SK-N-SH (cell line): ENCODE measurements at regions not wholly inside any gene's neighbourhood (a gene's known extent, or its start where the extent isn't known, plus 50 kb on each side); places are given as distances from the start of the nearest gene placed in this dataset.

Experiments
- CTCF ChIA-PET: fragments of 300-600, 350-600 bp; formaldehyde crosslinking; extraction: SDS; loops from one replicate; lab custom pipeline; 2021; lab: Yijun Ruan, JAX
- POLR2A ChIA-PET: fragments of 350-600 bp; sonication (Branson Sonifier 250); formaldehyde crosslinking; extraction: SDS; loops from one replicate; lab custom pipeline; 2020; ENCODE audit warnings: antibody characterized with exemption, inconsistent platforms; lab: Yijun Ruan, JAX
- DNase-seq: peaks from one replicate; pipeline ENCODE4 v3.0.0; 2012
- H2AFZ ChIP-seq: fragments of 200-600 bp; sonication (generic); 2 replicates; pipeline ENCODE4 v1.8.1; 2016; ENCODE audit warnings: antibody characterized with exemption, mild to moderate bottlenecking, low read depth
- H3F3A ChIP-seq: fragments of 200-600 bp; sonication (generic); replicated peaks from 2 replicates; pipeline ENCODE3; 2016; ENCODE audit warnings: antibody characterized with exemption, mild to moderate bottlenecking; ENCODE audit not compliant: insufficient read depth
- H3K27ac ChIP-seq, 2 experiments: fragments of 200-500 bp in 1 of 2; fragments of 200-600 bp in 1 of 2; sonication (Bioruptor generic) in 1 of 2; sonication (generic), shearing (Covaris generic) in 1 of 2; 2 replicates each; pipeline versions ENCODE4 v1.5.1 to v1.6.1; 2014 to 2016; ENCODE audit warnings: low read depth in 2 of 2, inconsistent platforms in 1 of 2, low read length in 1 of 2, mild to moderate bottlenecking in 1 of 2, mixed read lengths in 1 of 2
- H3K27me3 ChIP-seq: fragments of 200-600 bp; sonication (generic), shearing (Covaris generic); 2 replicates; pipeline ENCODE4 v1.6.1; 2016; ENCODE audit warnings: mixed run types; ENCODE audit not compliant: insufficient read depth
- H3K36me3 ChIP-seq, 2 experiments: fragments of 200-500 bp in 1 of 2; fragments of 200-600 bp in 1 of 2; sonication (Bioruptor generic) in 1 of 2; sonication (generic) in 1 of 2; replicated peaks in 1 of 2; 2 replicates each; pipeline versions ENCODE3 to v1.5.1; 2014 to 2016; ENCODE audit warnings: low read length in 1 of 2, mild to moderate bottlenecking in 1 of 2; ENCODE audit not compliant: insufficient read depth in 2 of 2, control insufficient read depth in 1 of 2
- H3K4me1 ChIP-seq, 2 experiments: fragments of 200-500 bp in 1 of 2; fragments of 200-600 bp in 1 of 2; sonication (Bioruptor generic) in 1 of 2; sonication (generic), shearing (Covaris generic) in 1 of 2; 2 replicates each; pipeline versions ENCODE4 v1.5.1 to v1.6.1; 2014 to 2016; ENCODE audit warnings: low read depth in 1 of 2, low read length in 1 of 2, mixed run types in 1 of 2; ENCODE audit not compliant: insufficient read depth in 2 of 2, control insufficient read depth in 1 of 2
- H3K4me2 ChIP-seq: fragments of 200-600 bp; sonication (generic), shearing (Covaris generic); 2 replicates; pipeline ENCODE4 v1.6.1; 2017; ENCODE audit warnings: mixed run types
- H3K4me3 ChIP-seq, 2 experiments: fragments of 200-500 bp in 1 of 2; fragments of 200-600 bp in 1 of 2; sonication (Bioruptor generic) in 1 of 2; sonication (generic), shearing (Covaris generic) in 1 of 2; 2 replicates each; pipeline versions ENCODE4 v1.5.1 to v1.8.1; 2014 to 2016; ENCODE audit warnings: low read depth in 2 of 2, inconsistent platforms in 1 of 2, low read length in 1 of 2, mild to moderate bottlenecking in 1 of 2, mixed read lengths in 1 of 2, moderate library complexity in 1 of 2
- H3K79me2 ChIP-seq: fragments of 200-600 bp; sonication (generic); 2 replicates; pipeline ENCODE4 v1.8.1; 2017; ENCODE audit warnings: mild to moderate bottlenecking; ENCODE audit not compliant: insufficient read depth
- H3K9ac ChIP-seq: fragments of 200-600 bp; sonication (generic); 2 replicates; pipeline ENCODE4 v1.6.1; 2017; ENCODE audit warnings: mixed run types
- H3K9me2 ChIP-seq: fragments of 200-600 bp; sonication (generic); 2 replicates; pipeline ENCODE4 v1.6.1; 2017; ENCODE audit warnings: mixed run types
- H3K9me3 ChIP-seq: fragments of 200-600 bp; sonication (generic); 2 replicates; pipeline ENCODE4 v1.6.1; 2017; ENCODE audit warnings: mixed run types, mild to moderate bottlenecking, moderate library complexity
- H4K20me1 ChIP-seq: fragments of 200-600 bp; sonication (generic); 2 replicates; pipeline ENCODE4 v1.6.1; 2017; ENCODE audit warnings: mild to moderate bottlenecking, mixed run types; ENCODE audit not compliant: insufficient read depth
- CTCF ChIP-seq: fragments of 200-600 bp; sonication (generic); IDR thresholded peaks from 2 replicates; pipeline ENCODE4 v1.6.1; 2017; ENCODE audit warnings: antibody characterized with exemption, mild to moderate bottlenecking, moderate library complexity
- FOXJ3 ChIP-seq: sonication (generic); formaldehyde crosslinking; IDR thresholded peaks from 2 replicates; pipeline ENCODE4 v1.5.1; 2020; ENCODE audit warnings: mild to moderate bottlenecking, missing genetic modification reagents
- FOXM1 ChIP-seq: IDR thresholded peaks from 2 replicates; pipeline ENCODE4 v1.4.0; 2012; ENCODE audit warnings: low read depth, mild to moderate bottlenecking
- NFIC ChIP-seq: IDR thresholded peaks from 2 replicates; pipeline ENCODE4 v1.4.0; 2012; ENCODE audit warnings: borderline replicate concordance
- RAD21 ChIP-seq: IDR thresholded peaks from 2 replicates; pipeline ENCODE4 v1.6.1; 2012; ENCODE audit warnings: mild to moderate bottlenecking, low read length
- SIN3A ChIP-seq: IDR thresholded peaks from 2 replicates; pipeline ENCODE4 v1.6.1; 2012; ENCODE audit warnings: low read depth, mild to moderate bottlenecking, low read length, moderate library complexity, borderline replicate concordance
- SMC3 ChIP-seq: IDR thresholded peaks from 2 replicates; pipeline ENCODE4 v1.6.1; 2012; ENCODE audit warnings: low read depth, low read length, improper control_type of control experiment
- TF ChIP-seq, protein P1 (sequence below): IDR thresholded peaks from 2 replicates; pipeline ENCODE4 v1.6.1; 2012; ENCODE audit warnings: mild to moderate bottlenecking, low read depth, low read length, moderate library complexity
- TF ChIP-seq, protein P2 (sequence below): fragments of 150-350 bp; IDR thresholded peaks from 2 replicates; pipeline ENCODE4 v1.6.1; 2016; ENCODE audit warnings: mild to moderate bottlenecking, low read depth, low read length
- TF ChIP-seq, protein P3 (sequence below): IDR thresholded peaks from 2 replicates; pipeline ENCODE4 v1.4.0; 2012; ENCODE audit warnings: low read depth
- TF ChIP-seq, protein P4 (sequence below): fragments of 150-350 bp; IDR thresholded peaks from 2 replicates; pipeline ENCODE4 v1.6.1; 2017; ENCODE audit warnings: antibody characterized with exemption, low read length, low read depth, borderline replicate concordance
- TF ChIP-seq, protein P5 (sequence below): IDR thresholded peaks from 2 replicates; pipeline ENCODE4 v1.4.0; 2012; ENCODE audit warnings: low read depth, borderline replicate concordance

- Histone ChIP-seq H3K9ac (no peak overlapping the region), H3K4me2 (no peak overlapping the region), H3K36me3 (no peaks in the 10 kb centered on the region), H4K20me1 (no peaks in the 10 kb centered on the region), H3K4me3 (no peak overlapping the region), H3F3A (no peaks in the 10 kb centered on the region), H3K4me1 (peaks cover 0 to 3% of the 10 kb centered on the region in 2 experiments; a peak in 1 of 4 replicates), H3K27me3 (no peaks in the 10 kb centered on the region), H3K79me2 (no peaks in the 10 kb centered on the region), H3K9me3 (no peaks in the 10 kb centered on the region), H3K27ac (no peak overlapping the region), H3K9me2 (no peaks in the 10 kb centered on the region), H2AFZ (no peak overlapping the region)
- CTCF ChIA-PET = interaction anchor here (0.8 to 1.3 kb wide), 2 partner anchors 54 to 130 kb away, joined by 3 read pairs; no protein-coding TSS in a partner anchor
- DNase-seq = no peak
- TF ChIP-seq, protein P1, sequence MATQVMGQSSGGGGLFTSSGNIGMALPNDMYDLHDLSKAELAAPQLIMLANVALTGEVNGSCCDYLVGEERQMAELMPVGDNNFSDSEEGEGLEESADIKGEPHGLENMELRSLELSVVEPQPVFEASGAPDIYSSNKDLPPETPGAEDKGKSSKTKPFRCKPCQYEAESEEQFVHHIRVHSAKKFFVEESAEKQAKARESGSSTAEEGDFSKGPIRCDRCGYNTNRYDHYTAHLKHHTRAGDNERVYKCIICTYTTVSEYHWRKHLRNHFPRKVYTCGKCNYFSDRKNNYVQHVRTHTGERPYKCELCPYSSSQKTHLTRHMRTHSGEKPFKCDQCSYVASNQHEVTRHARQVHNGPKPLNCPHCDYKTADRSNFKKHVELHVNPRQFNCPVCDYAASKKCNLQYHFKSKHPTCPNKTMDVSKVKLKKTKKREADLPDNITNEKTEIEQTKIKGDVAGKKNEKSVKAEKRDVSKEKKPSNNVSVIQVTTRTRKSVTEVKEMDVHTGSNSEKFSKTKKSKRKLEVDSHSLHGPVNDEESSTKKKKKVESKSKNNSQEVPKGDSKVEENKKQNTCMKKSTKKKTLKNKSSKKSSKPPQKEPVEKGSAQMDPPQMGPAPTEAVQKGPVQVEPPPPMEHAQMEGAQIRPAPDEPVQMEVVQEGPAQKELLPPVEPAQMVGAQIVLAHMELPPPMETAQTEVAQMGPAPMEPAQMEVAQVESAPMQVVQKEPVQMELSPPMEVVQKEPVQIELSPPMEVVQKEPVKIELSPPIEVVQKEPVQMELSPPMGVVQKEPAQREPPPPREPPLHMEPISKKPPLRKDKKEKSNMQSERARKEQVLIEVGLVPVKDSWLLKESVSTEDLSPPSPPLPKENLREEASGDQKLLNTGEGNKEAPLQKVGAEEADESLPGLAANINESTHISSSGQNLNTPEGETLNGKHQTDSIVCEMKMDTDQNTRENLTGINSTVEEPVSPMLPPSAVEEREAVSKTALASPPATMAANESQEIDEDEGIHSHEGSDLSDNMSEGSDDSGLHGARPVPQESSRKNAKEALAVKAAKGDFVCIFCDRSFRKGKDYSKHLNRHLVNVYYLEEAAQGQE = no peak
- TF ChIP-seq FOXM1 (no peak), NFIC (no peak), FOXJ3 (CRISPR knock-in tag) (no peak), RAD21 (no peak), CTCF (no peak), SIN3A (no peak), SMC3 (no peak)
- TF ChIP-seq, protein P2, sequence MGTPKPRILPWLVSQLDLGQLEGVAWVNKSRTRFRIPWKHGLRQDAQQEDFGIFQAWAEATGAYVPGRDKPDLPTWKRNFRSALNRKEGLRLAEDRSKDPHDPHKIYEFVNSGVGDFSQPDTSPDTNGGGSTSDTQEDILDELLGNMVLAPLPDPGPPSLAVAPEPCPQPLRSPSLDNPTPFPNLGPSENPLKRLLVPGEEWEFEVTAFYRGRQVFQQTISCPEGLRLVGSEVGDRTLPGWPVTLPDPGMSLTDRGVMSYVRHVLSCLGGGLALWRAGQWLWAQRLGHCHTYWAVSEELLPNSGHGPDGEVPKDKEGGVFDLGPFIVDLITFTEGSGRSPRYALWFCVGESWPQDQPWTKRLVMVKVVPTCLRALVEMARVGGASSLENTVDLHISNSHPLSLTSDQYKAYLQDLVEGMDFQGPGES = no peak
- TF ChIP-seq, protein P3, sequence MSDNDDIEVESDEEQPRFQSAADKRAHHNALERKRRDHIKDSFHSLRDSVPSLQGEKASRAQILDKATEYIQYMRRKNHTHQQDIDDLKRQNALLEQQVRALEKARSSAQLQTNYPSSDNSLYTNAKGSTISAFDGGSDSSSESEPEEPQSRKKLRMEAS = no peak
- TF ChIP-seq, protein P4, sequence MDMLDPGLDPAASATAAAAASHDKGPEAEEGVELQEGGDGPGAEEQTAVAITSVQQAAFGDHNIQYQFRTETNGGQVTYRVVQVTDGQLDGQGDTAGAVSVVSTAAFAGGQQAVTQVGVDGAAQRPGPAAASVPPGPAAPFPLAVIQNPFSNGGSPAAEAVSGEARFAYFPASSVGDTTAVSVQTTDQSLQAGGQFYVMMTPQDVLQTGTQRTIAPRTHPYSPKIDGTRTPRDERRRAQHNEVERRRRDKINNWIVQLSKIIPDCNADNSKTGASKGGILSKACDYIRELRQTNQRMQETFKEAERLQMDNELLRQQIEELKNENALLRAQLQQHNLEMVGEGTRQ = no peak
- TF ChIP-seq, protein P5, sequence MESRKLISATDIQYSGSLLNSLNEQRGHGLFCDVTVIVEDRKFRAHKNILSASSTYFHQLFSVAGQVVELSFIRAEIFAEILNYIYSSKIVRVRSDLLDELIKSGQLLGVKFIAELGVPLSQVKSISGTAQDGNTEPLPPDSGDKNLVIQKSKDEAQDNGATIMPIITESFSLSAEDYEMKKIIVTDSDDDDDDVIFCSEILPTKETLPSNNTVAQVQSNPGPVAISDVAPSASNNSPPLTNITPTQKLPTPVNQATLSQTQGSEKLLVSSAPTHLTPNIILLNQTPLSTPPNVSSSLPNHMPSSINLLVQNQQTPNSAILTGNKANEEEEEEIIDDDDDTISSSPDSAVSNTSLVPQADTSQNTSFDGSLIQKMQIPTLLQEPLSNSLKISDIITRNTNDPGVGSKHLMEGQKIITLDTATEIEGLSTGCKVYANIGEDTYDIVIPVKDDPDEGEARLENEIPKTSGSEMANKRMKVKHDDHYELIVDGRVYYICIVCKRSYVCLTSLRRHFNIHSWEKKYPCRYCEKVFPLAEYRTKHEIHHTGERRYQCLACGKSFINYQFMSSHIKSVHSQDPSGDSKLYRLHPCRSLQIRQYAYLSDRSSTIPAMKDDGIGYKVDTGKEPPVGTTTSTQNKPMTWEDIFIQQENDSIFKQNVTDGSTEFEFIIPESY = no peak
- POLR2A ChIA-PET = no interaction called here
These were observed 128.9 kb downstream of the CD164 start for GRCh38 chr6:109253366-109253765.
